ENCODE measurements at regions not wholly inside any gene's neighbourhood (a gene's known extent, or its start where the extent isn't known, plus 50 kb on each side); places are given as distances from the start of the nearest gene placed in this dataset.

- no peak for TF ChIP-seq CTCF (IDR thresholded peaks at IDR 0.05)
- no peaks in the 10 kb centered on the region for H3K9me3 ChIP-seq
- H3K27me3 ChIP-seq = no peaks in the 10 kb centered on the region
- no peak overlapping the region for H3K4me3 ChIP-seq
- no peak overlapping the region for H3K27ac ChIP-seq
- no peaks in the 10 kb centered on the region for H3K4me1 ChIP-seq
- intact Hi-C loops (cut with DNase I) = no loop called here
- no peaks in the 10 kb centered on the region for H3K36me3 ChIP-seq
- no peak for DNase-seq (ENCODE audit: low spot score in 2 of 2)
These were observed 1470.3 kb upstream of the NUDT12 start for GRCh38 chr5:105032917-105033316.

- intact Hi-C loops (cut with DNase I) = no loop called here
- no peaks in the 10 kb centered on the region for H3K4me1 ChIP-seq
- H3K9me3 ChIP-seq = no peaks in the 10 kb centered on the region
- no peak for TF ChIP-seq CTCF (IDR thresholded peaks at IDR 0.05)
- no peak overlapping the region for H3K4me3 ChIP-seq
- no peaks in the 10 kb centered on the region for H3K36me3 ChIP-seq
- no peaks in the 10 kb centered on the region for H3K27me3 ChIP-seq
- no peak for DNase-seq (ENCODE audit: low spot score in 2 of 2)
- no peak overlapping the region for H3K27ac ChIP-seq
These were observed 1467.6 kb upstream of the NUDT12 start for GRCh38 chr5:105030153-105030552.

DNA sequence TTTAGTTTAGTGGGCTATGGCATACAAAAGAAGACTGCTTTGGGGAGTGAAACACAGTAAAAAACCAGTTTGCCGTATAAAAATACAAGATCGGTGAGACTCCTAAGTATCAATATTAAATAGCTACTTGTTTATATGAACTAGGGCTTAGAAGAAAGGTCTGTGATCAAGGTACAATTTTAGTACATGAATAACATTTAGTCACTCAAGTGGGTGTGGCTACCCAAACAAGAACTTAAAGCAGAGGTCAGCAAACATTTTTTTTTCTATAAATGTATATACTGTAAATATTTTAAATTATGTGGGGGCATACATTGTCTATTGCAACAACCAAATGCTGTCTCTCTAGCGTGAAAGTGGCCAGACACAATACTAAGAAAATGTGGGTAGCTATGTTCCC, 1452.5 kb upstream of the NUDT12 start:
- no peaks in the 10 kb centered on the region for H3K9me3 ChIP-seq
- no peaks in the 10 kb centered on the region for H3K36me3 ChIP-seq
- H3K27ac ChIP-seq = no peak overlapping the region
- H3K4me1 ChIP-seq = no peaks in the 10 kb centered on the region
- DNase-seq (ENCODE audit: low spot score in 2 of 2) = no peak
- H3K4me3 ChIP-seq = no peak overlapping the region
- no peaks in the 10 kb centered on the region for H3K27me3 ChIP-seq
- TF ChIP-seq CTCF (IDR thresholded peaks at IDR 0.05) = no peak
- intact Hi-C loops (cut with DNase I) = no loop called here

GRCh38 chr5:104998572-104998971, 1436.0 kb upstream of the NUDT12 start:
- intact Hi-C loops (cut with DNase I) = no loop called here
- Histone ChIP-seq H3K4me1 (no peaks in the 10 kb centered on the region), H3K27ac (no peak overlapping the region), H3K27me3 (no peaks in the 10 kb centered on the region), H3K36me3 (no peaks in the 10 kb centered on the region), H3K4me3 (no peak overlapping the region), H3K9me3 (no peaks in the 10 kb centered on the region)
- no peak for DNase-seq (ENCODE audit: low spot score in 2 of 2)
- TF ChIP-seq CTCF (IDR thresholded peaks at IDR 0.05) = no peak

DNA sequence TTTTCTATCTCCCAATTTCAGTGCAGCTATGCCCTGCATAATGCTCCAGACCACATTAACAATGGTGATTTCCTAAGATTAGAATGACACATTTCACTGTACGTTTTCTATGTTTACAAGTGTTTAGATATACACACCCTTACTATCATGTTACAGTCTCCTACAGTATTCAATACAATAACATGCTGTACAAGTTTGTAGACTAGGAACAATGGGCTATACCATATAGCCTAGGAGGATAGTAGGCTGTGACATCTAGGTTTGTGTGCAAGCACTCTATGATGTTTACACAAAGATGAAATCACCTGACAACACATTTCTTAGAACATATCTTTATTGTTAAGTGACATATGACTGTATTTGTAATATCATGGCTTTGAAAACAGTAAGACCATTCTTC, 1435.6 kb upstream of the NUDT12 start:
- Histone ChIP-seq H3K36me3 (no peaks in the 10 kb centered on the region), H3K9me3 (no peaks in the 10 kb centered on the region), H3K4me3 (no peak overlapping the region), H3K27ac (no peak overlapping the region), H3K27me3 (no peaks in the 10 kb centered on the region), H3K4me1 (no peaks in the 10 kb centered on the region)
- TF ChIP-seq CTCF (IDR thresholded peaks at IDR 0.05) = no peak
- DNase-seq (ENCODE audit: low spot score in 2 of 2) = no peak
- intact Hi-C loops (cut with DNase I) = no loop called here

DNA sequence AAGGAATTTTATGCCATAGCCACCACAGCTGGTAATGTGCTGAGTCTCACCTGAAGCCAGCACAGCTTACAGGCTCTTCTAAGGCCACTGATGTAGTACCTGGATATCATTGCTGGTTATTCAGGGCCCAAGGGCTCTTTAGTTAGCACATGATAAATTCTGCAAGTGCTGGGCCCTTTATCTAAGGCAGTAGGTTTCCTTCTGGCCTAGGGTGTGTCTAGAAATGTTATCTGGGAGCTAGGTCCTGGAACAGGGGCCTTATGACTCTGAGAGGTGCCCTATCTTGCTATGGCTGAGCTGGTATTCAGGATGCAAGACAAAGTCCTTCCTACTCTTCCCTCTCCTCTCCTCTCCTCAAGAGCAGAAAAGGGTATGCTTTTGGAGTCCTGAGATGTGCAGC, 1424.5 kb upstream of the NUDT12 start:
- H3K4me1 ChIP-seq = no peaks in the 10 kb centered on the region
- no peak for DNase-seq (ENCODE audit: low spot score in 2 of 2)
- no peak overlapping the region for H3K4me3 ChIP-seq
- no peak overlapping the region for H3K27ac ChIP-seq
- TF ChIP-seq CTCF (IDR thresholded peaks at IDR 0.05) = no peak
- H3K9me3 ChIP-seq = peaks cover 0 to 7% of the 10 kb centered on the region in 2 donors
- intact Hi-C loops (cut with DNase I) = loop anchor here (10.0 kb wide), 1 partner anchor 1642 kb away; no protein-coding TSS in a partner anchor
- H3K27me3 ChIP-seq = no peaks in the 10 kb centered on the region
- no peaks in the 10 kb centered on the region for H3K36me3 ChIP-seq

Data from ascending aorta (tissue), 2 donors.